Adrenal gland (tissue), 5 donors: ENCODE measurements at regions not wholly inside any gene's neighbourhood (a gene's known extent, or its start where the extent isn't known, plus 50 kb on each side); places are given as distances from the start of the nearest gene placed in this dataset.

Experiments used
- POLR2A ChIP-seq, 2 donors: fragments of 450-650 bp; IDR thresholded peaks; one replicate each; pipeline ENCODE4 v1.6.1; 2017; ENCODE audit warnings: antibody characterized with exemption in 2 of 2, mild to moderate bottlenecking in 2 of 2, moderate library complexity in 1 of 2
- TF ChIP-seq, protein P1 (sequence below), 6 experiments: fragments of 450-650 bp in 4 of 6; fragments of 200-600 bp in 2 of 6; sonication (generic) in 1 of 6; IDR thresholded peaks; 1 replicate in 5 of 6; 2 replicates in 1 of 6; pipeline versions ENCODE4 v1.5.1 to v1.8.0; 2016 to 2021; ENCODE audit warnings: antibody characterized with exemption in 6 of 6, mild to moderate bottlenecking in 2 of 6, moderate library complexity in 1 of 6
- donor health status: DM: no; HTN: no; CAD: no.

DNA sequence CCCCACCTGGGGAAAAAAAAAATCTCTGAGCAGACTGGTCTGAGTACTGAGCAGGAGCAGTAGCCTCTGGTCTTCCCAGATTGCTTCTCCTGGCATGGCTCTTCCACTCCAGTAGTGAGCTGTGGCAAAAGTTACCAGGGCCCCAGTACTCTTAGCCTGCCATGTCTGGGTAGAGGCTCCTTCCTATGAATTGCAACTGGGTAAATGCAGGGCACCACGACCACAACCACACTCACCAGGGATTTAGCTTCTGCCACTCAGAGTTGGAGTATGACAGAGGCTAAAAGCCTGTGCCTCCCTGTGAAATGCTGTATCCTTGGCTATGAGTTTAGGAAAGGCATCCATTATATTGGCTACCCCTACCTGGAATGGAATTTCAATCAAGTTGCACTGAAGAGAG lies 67.9 kb upstream of the CCDC54 start:
- TF ChIP-seq, protein P1, sequence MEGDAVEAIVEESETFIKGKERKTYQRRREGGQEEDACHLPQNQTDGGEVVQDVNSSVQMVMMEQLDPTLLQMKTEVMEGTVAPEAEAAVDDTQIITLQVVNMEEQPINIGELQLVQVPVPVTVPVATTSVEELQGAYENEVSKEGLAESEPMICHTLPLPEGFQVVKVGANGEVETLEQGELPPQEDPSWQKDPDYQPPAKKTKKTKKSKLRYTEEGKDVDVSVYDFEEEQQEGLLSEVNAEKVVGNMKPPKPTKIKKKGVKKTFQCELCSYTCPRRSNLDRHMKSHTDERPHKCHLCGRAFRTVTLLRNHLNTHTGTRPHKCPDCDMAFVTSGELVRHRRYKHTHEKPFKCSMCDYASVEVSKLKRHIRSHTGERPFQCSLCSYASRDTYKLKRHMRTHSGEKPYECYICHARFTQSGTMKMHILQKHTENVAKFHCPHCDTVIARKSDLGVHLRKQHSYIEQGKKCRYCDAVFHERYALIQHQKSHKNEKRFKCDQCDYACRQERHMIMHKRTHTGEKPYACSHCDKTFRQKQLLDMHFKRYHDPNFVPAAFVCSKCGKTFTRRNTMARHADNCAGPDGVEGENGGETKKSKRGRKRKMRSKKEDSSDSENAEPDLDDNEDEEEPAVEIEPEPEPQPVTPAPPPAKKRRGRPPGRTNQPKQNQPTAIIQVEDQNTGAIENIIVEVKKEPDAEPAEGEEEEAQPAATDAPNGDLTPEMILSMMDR (IDR thresholded peaks at IDR 0.05): no peak
- no peak for TF ChIP-seq POLR2A (IDR thresholded peaks at IDR 0.05)
